ENCODE measurements at regions not wholly inside any gene's neighbourhood (a gene's known extent, or its start where the extent isn't known, plus 50 kb on each side); places are given as distances from the start of the nearest gene placed in this dataset.
A peak's percentile ranks its signal among the peaks of the same experiment; 100 is the strongest.

- H3K27ac ChIP-seq, result peak overlapping the region; percentile 73
- no peak overlapping the region for H3K4me2 ChIP-seq
Measured at GRCh38 chr5:143594902-143595818, 191.7 kb upstream of the NR3C1 start.

GRCh38 chr5:143593723-143594122 is 190.2 kb upstream of the NR3C1 start:
- Histone ChIP-seq H3K36me3 (replicated peaks; ENCODE audit: insufficient read depth, low read depth) (no peaks in the 10 kb centered on the region), H3K4me2 (no peak overlapping the region), H3K4me1 (ENCODE audit: insufficient read depth) (peaks cover 26% of the 10 kb centered on the region), H2AFZ (no peak overlapping the region), H3K79me2 (no peaks in the 10 kb centered on the region), H3K9me3 (ENCODE audit: low read depth) (no peaks in the 10 kb centered on the region), H3K27me3 (no peaks in the 10 kb centered on the region), H4K20me1 (ENCODE audit: insufficient read depth, poor library complexity, severe bottlenecking) (no peaks in the 10 kb centered on the region), H3K27ac (peak overlapping the region; percentile 73), H3K9me2 (replicated peaks; ENCODE audit: insufficient read depth) (no peaks in the 10 kb centered on the region), H3K4me3 (no peak overlapping the region)
- WGBS (ENCODE audit: low lambda C conversion rate, missing lambda C conversion rate), result 84% methylated on average over 6 of the region's 6 CpGs
- no peak for TF ChIP-seq CTCF (IDR thresholded peaks at IDR 0.05; ENCODE audit: poor library complexity)
- DNase-seq (ENCODE audit: low spot score), result no peak

More at GRCh38 chr5:143594902-143595818, 191.7 kb upstream of the NR3C1 start:
- H3K9me2 ChIP-seq (replicated peaks; ENCODE audit: insufficient read depth), result no peaks in the 10 kb centered on the region
- H3K27me3 ChIP-seq, result no peaks in the 10 kb centered on the region
- peaks cover 26% of the 10 kb centered on the region for H3K4me1 ChIP-seq (ENCODE audit: insufficient read depth)
- TF ChIP-seq CTCF (IDR thresholded peaks at IDR 0.05; ENCODE audit: poor library complexity) (no peak), EZH2phosphoT487 (IDR thresholded peaks at IDR 0.05; ENCODE audit: low read depth, severe bottlenecking, unreplicated experiment) (no peak), EZH2 (IDR thresholded peaks at IDR 0.05; ENCODE audit: borderline replicate concordance) (no peak)
- no peak overlapping the region for H3K4me3 ChIP-seq
- no peaks in the 10 kb centered on the region for H3K36me3 ChIP-seq (replicated peaks; ENCODE audit: insufficient read depth, low read depth)
- H3K9me3 ChIP-seq (ENCODE audit: low read depth), result no peaks in the 10 kb centered on the region
- no peak overlapping the region for H2AFZ ChIP-seq
- no peaks in the 10 kb centered on the region for H4K20me1 ChIP-seq (ENCODE audit: insufficient read depth, poor library complexity, severe bottlenecking)
- DNase-seq (ENCODE audit: low spot score), result peak; percentile 18
- no peaks in the 10 kb centered on the region for H3K79me2 ChIP-seq
- WGBS (ENCODE audit: low lambda C conversion rate, missing lambda C conversion rate), result 53% methylated on average over 6 of the region's 6 CpGs

DNA sequence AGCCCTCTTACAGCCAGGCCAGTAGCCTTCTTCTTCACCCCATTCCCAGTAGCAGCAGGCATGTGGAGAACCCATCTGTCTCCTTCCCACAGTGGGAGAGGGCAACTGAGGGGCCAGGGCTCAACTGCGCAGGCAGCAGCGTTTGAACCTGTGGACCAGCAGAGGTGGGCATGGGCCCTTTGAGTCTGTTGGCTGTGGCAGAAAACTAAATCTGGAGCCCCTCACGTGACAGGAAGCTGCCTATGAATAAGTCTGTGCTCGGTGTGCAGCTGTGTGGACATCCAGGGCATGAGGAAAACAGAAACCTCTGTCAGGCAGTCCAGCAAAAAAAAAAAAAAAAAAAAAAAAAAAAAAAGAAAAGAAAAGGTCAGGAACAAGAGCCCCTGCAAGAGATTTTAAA is 189.2 kb upstream of the NR3C1 start:
- H3K4me1 ChIP-seq (ENCODE audit: insufficient read depth), result peaks cover 26% of the 10 kb centered on the region
- no peak for TF ChIP-seq CTCF (IDR thresholded peaks at IDR 0.05; ENCODE audit: poor library complexity)
- TF ChIP-seq EZH2phosphoT487 (IDR thresholded peaks at IDR 0.05; ENCODE audit: low read depth, severe bottlenecking, unreplicated experiment), result no peak
- no peak for TF ChIP-seq EZH2 (IDR thresholded peaks at IDR 0.05; ENCODE audit: borderline replicate concordance)
- H3K4me2 ChIP-seq, result no peak overlapping the region
- DNase-seq (ENCODE audit: low spot score), result no peak
- no peak overlapping the region for H3K4me3 ChIP-seq
- H3K27me3 ChIP-seq, result no peaks in the 10 kb centered on the region
- no peak overlapping the region for H2AFZ ChIP-seq
- WGBS (ENCODE audit: low lambda C conversion rate, missing lambda C conversion rate), result 77% methylated on average over 4 of the region's 4 CpGs
- H3K27ac ChIP-seq, result no peak overlapping the region
- no peaks in the 10 kb centered on the region for H3K79me2 ChIP-seq
- no peaks in the 10 kb centered on the region for H4K20me1 ChIP-seq (ENCODE audit: insufficient read depth, poor library complexity, severe bottlenecking)
- H3K36me3 ChIP-seq (replicated peaks; ENCODE audit: insufficient read depth, low read depth), result no peaks in the 10 kb centered on the region
- H3K9me2 ChIP-seq (replicated peaks; ENCODE audit: insufficient read depth), result no peaks in the 10 kb centered on the region
- H3K9me3 ChIP-seq (ENCODE audit: low read depth), result no peaks in the 10 kb centered on the region

All from hepatocyte (in vitro differentiated cells).